ENCODE measurements at regions not wholly inside any gene's neighbourhood (a gene's known extent, or its start where the extent isn't known, plus 50 kb on each side); places are given as distances from the start of the nearest gene placed in this dataset.

DNA sequence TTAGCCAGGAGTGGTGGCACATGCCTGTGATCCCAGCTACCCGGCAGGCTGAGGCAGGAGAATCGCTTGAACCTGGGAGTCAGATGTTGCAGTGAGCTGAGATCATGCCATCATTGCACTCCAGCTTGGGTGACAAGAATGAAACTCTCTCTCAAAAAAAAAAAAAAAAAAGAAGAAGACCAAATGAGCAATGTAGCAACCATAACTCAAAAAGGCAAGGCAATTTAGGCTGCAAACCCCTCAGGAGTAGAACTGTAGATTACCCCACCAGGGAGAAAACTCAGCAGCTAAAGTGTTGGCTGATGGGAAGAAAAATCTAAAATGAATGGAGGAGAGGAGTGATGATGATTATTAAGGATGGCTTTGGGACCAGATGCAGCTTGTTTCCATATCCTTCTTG, 256.7 kb upstream of the UBASH3B start:
- no peak for DNase-seq (ENCODE audit: low read depth)
- TF ChIP-seq, protein P1, sequence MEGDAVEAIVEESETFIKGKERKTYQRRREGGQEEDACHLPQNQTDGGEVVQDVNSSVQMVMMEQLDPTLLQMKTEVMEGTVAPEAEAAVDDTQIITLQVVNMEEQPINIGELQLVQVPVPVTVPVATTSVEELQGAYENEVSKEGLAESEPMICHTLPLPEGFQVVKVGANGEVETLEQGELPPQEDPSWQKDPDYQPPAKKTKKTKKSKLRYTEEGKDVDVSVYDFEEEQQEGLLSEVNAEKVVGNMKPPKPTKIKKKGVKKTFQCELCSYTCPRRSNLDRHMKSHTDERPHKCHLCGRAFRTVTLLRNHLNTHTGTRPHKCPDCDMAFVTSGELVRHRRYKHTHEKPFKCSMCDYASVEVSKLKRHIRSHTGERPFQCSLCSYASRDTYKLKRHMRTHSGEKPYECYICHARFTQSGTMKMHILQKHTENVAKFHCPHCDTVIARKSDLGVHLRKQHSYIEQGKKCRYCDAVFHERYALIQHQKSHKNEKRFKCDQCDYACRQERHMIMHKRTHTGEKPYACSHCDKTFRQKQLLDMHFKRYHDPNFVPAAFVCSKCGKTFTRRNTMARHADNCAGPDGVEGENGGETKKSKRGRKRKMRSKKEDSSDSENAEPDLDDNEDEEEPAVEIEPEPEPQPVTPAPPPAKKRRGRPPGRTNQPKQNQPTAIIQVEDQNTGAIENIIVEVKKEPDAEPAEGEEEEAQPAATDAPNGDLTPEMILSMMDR (IDR thresholded peaks at IDR 0.05; ENCODE audit: low read depth, low read length, missing control alignments), result no peak
- H3K4me3 ChIP-seq (ENCODE audit: low read depth, low read length), result no peak overlapping the region
- in situ Hi-C loops (cut with HindIII; ENCODE audit: low sequenced_read_pairs), result no loop called here

DNA sequence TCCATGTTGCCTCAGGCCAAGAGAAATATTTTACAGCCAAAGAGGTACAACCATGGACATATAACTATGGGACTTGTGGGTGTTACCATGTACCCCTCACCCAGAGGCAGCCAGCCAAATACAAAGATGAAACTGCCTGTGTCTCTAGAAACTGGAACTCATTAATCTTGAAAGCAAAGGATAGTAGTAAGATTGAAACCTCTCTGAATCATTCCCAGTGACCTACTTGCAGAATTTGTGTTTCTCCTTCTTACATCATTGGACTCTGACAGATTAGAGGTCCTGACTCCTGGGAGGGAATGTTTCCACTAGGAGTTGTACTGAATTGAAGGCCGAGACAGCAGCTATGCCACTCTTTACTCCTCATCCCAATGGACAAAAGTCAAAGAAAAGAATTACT, 257.4 kb upstream of the UBASH3B start:
- no peak for DNase-seq (ENCODE audit: low read depth)
- in situ Hi-C loops (cut with HindIII; ENCODE audit: low sequenced_read_pairs), result no loop called here
- no peak overlapping the region for H3K4me3 ChIP-seq (ENCODE audit: low read depth, low read length)

GRCh38 chr11:122395282-122395681, 260.2 kb upstream of the UBASH3B start:
- TF ChIP-seq, protein P1 (IDR thresholded peaks at IDR 0.05; ENCODE audit: low read depth, low read length, missing control alignments), result no peak
- no peak overlapping the region for H3K4me3 ChIP-seq (ENCODE audit: low read depth, low read length)
- no peak for DNase-seq (ENCODE audit: low read depth)
- in situ Hi-C loops (cut with HindIII; ENCODE audit: low sequenced_read_pairs), result no loop called here

More for the DNA sequence above, 257.4 kb upstream of the UBASH3B start:
- TF ChIP-seq, protein P1 (IDR thresholded peaks at IDR 0.05; ENCODE audit: low read depth, low read length, missing control alignments), result no peak

DNA sequence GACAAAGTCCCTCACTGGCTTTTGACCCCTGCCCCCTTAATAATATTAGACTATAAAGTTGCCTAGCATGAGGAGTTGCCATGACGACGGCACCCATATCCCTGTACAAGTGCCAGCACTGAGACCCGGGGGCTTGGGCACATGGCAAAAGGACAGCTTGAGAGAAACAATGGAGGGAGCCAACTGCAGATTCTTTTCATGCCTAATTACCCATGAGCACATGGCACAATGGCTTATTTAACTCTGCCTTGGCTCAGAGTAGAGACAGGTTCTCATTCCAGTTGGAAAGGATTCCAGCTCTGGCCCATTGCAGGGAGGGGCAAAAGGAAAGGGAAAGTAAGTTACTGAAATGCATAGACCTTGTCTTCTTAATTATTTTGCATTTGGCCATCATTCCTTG, 261.2 kb upstream of the UBASH3B start:
- no peak for DNase-seq (ENCODE audit: low read depth)
- H3K4me3 ChIP-seq (ENCODE audit: low read depth, low read length), result no peak overlapping the region
- in situ Hi-C loops (cut with HindIII; ENCODE audit: low sequenced_read_pairs), result no loop called here
- TF ChIP-seq, protein P1 (IDR thresholded peaks at IDR 0.05; ENCODE audit: low read depth, low read length, missing control alignments), result no peak

- no peak overlapping the region for H3K4me3 ChIP-seq (ENCODE audit: low read depth, low read length)
- no peak for DNase-seq (ENCODE audit: low read depth)
- TF ChIP-seq, protein P1 (IDR thresholded peaks at IDR 0.05; ENCODE audit: low read depth, low read length, missing control alignments), result no peak
- in situ Hi-C loops (cut with HindIII; ENCODE audit: low sequenced_read_pairs), result no loop called here
These were observed 262.2 kb upstream of the UBASH3B start for GRCh38 chr11:122393209-122393860.

GRCh38 chr11:122392508-122392907, 263.0 kb upstream of the UBASH3B start:
- in situ Hi-C loops (cut with HindIII; ENCODE audit: low sequenced_read_pairs), result no loop called here
- TF ChIP-seq, protein P1 (IDR thresholded peaks at IDR 0.05; ENCODE audit: low read depth, low read length, missing control alignments), result no peak
- no peak for DNase-seq (ENCODE audit: low read depth)

More at GRCh38 chr11:122392508-122392907, 263.0 kb upstream of the UBASH3B start:
- no peak overlapping the region for H3K4me3 ChIP-seq (ENCODE audit: low read depth, low read length)

All from astrocyte of the cerebellum (primary cell).